Upper lobe of left lung (tissue), 6 donors: ENCODE measurements at regions not wholly inside any gene's neighbourhood (a gene's known extent, or its start where the extent isn't known, plus 50 kb on each side); places are given as distances from the start of the nearest gene placed in this dataset.
"Not testable (repeated sequence)": the region's sequence is repeated elsewhere in the genome, so short reads cannot be mapped to it uniquely, and the experiment has no call there.

Experiments used
- ATAC-seq, 2 donors: fragments of 200-7000 bp; cut with Tn5 transposase; one replicate each; pipeline ENCODE4 v1.9.1; 2022; ENCODE audit warnings: mild to moderate bottlenecking in 2 of 2, moderate library complexity in 2 of 2; ENCODE audit not compliant: low FRiP score in 2 of 2
- DNase-seq, 2 donors: peaks; one replicate each; pipeline ENCODE4 v3.0.0-alpha.2; 2019 to 2020
- H3K27ac ChIP-seq, 4 donors: fragments of 200-600 bp; sonication (generic); one replicate each; pipeline ENCODE4 v1.5.1; 2016 to 2019
- H3K27me3 ChIP-seq, 4 donors: fragments of 200-600 bp; sonication (generic); one replicate each; pipeline ENCODE4 v1.5.1; 2017 to 2019
- H3K36me3 ChIP-seq, 4 donors: fragments of 200-600 bp; sonication (generic); one replicate each; pipeline ENCODE4 v1.5.1; 2016 to 2019
- H3K4me1 ChIP-seq, 4 donors: fragments of 200-600 bp; sonication (generic); one replicate each; pipeline ENCODE4 v1.5.1; 2018 to 2019
- H3K4me3 ChIP-seq, 4 donors: fragments of 200-600 bp; sonication (generic); one replicate each; pipeline ENCODE4 v1.5.1; 2017 to 2019; ENCODE audit warnings: mild to moderate bottlenecking in 2 of 4, moderate library complexity in 1 of 4
- H3K9me3 ChIP-seq, 4 donors: fragments of 200-600 bp; sonication (generic); one replicate each; pipeline ENCODE4 v1.5.1; 2018 to 2019
- EP300 ChIP-seq, 4 donors: sonication (generic); formaldehyde crosslinking; IDR thresholded peaks; one replicate each; pipeline ENCODE4 v1.5.1; 2017; ENCODE audit warnings: antibody characterized with exemption in 4 of 4, control low read depth in 2 of 4
- POLR2A ChIP-seq, 4 donors: fragments of 450-650 bp; IDR thresholded peaks; one replicate each; pipeline ENCODE4 v1.5.1; 2016 to 2017; ENCODE audit warnings: antibody characterized with exemption in 4 of 4, mild to moderate bottlenecking in 2 of 4
- POLR2AphosphoS5 ChIP-seq, 2 donors: sonication (generic); formaldehyde crosslinking; IDR thresholded peaks; one replicate each; pipeline ENCODE4 v1.5.1; 2017; ENCODE audit warnings: antibody characterized with exemption in 2 of 2
- WGBS, 2 donors: methylation state at CpG; one replicate each; pipeline ENCODE4 v1.1.5; 2017 to 2018; 5-methylcytosine and 5-hydroxymethylcytosine counted together
- TF ChIP-seq, protein P1 (sequence below), 6 experiments: fragments of 450-650 bp in 4 of 6; fragments of 200-600 bp in 2 of 6; sonication (generic) in 2 of 6; IDR thresholded peaks; one replicate each; pipeline ENCODE4 v1.5.1; 2016 to 2019; ENCODE audit warnings: antibody characterized with exemption in 6 of 6
- donor health status: DM: no; HTN: no; CAD: no; lungs with moderate emphysema.
- donor health status: DM: no; HTN: yes; CAD: no; lungs with severe emphysema.

DNA sequence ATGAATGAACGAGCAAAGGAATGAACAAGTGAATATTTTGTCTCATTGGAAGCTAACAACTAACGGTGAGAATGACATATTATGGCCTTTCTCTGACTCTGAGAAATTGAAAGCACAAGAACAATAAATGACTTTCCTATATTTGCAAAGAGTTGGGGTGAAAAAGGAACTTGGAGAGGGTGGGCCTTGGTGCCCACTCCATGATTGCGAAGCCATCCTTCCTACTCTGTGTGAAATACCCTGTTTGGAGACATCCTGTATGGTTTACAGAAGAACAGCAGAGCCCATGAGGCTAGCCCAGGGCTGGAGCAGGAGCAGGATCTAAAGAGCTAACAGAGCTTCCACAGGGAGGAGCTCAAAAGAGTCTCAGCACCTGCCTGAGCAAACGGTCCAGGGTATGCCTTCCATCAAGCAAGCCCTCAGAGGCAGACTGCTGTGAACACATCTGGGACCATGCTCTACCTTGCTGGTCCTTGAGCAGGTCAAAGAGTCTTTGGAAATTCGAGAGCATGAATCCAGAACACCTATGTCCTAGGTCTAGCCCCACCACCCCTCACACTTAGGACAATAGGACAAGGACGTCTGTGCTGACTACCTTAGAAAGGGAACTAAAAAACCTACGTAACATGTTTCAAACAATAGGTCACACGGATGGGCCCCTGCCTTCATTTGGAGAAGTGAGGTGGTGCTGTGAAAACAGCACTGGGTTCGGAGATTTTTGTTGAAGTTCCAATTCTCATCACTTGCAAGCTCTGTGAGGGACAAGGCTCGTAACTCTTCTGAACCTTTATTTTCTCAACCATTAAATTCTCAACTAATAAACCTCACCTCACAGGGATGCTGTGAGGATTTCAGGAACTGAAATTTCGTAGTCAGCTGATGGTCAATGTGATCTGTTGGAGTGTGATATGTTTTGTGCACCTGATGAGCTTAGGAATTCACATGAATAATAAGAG lies 377.4 kb downstream of the RRAGC start:
- WGBS, 2 donors: 74 to 75% methylated on average over 10 to 11 of the region's 11 CpGs
- Histone ChIP-seq H3K4me1 (peaks cover 0 to 1% (median under 1%) of the 10 kb centered on the region in 4 donors), H3K27ac (no peak overlapping the region), H3K27me3 (no peaks in the 10 kb centered on the region), H3K9me3 (peaks cover 0 to 3% (median 0%) of the 10 kb centered on the region in 4 donors), H3K36me3 (no peaks in the 10 kb centered on the region), H3K4me3 (no peak overlapping the region)
- no peak for TF ChIP-seq EP300 (IDR thresholded peaks at IDR 0.05)
- ATAC-seq (no peak), DNase-seq (no peak)

DNA sequence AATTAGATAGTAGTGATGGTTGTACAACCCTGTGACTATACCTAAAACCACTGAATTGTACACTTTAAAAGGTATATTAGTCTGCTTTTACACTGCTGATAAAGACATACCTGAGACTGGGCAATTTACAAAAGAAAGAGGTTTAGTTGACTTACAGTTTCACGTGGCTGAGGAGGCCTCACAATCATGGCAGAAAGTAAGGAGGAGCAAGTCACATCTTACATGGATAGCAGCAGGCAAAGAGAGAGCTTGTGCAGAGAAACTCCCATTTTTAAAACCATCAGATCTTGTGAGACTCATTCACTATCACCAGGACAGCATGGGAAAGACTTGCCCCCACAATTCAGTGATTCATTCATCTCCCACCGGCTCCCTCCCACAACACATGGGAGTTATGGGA lies 379.9 kb downstream of the RRAGC start:
- peaks cover 0 to 17% (median 12%) of the 10 kb centered on the region in 4 donors for H3K4me1 ChIP-seq
- not testable (repeated sequence) for H3K9me3 ChIP-seq, H3K27me3 ChIP-seq, H3K36me3 ChIP-seq, ATAC-seq, H3K27ac ChIP-seq, DNase-seq, H3K4me3 ChIP-seq
- 86 to 91% methylated on average over 2 of the region's 2 CpGs for WGBS, 2 donors

DNA sequence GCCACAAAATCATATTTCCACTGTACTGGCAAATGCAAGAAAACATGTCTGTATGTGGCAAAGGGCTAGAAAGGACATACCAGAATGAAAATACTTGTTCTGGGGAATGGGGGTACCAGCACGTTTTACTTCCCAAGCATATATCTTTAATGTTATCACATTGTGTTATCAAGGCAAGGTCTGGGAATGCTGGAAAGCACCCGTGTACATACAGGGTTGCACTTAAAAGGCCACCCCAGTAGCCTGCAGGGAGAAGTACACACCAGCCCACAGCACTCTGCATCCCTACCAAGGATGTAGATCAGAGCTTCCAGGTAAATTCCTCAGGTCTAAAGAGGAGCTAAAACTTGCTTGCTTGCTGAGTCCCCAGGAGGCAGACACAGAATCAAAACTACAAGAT lies 381.8 kb downstream of the RRAGC start:
- no peak for TF ChIP-seq EP300 (IDR thresholded peaks at IDR 0.05)
- TF ChIP-seq POLR2A (IDR thresholded peaks at IDR 0.05): no peak
- no peak for TF ChIP-seq POLR2AphosphoS5 (IDR thresholded peaks at IDR 0.05)
- TF ChIP-seq, protein P1, sequence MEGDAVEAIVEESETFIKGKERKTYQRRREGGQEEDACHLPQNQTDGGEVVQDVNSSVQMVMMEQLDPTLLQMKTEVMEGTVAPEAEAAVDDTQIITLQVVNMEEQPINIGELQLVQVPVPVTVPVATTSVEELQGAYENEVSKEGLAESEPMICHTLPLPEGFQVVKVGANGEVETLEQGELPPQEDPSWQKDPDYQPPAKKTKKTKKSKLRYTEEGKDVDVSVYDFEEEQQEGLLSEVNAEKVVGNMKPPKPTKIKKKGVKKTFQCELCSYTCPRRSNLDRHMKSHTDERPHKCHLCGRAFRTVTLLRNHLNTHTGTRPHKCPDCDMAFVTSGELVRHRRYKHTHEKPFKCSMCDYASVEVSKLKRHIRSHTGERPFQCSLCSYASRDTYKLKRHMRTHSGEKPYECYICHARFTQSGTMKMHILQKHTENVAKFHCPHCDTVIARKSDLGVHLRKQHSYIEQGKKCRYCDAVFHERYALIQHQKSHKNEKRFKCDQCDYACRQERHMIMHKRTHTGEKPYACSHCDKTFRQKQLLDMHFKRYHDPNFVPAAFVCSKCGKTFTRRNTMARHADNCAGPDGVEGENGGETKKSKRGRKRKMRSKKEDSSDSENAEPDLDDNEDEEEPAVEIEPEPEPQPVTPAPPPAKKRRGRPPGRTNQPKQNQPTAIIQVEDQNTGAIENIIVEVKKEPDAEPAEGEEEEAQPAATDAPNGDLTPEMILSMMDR (IDR thresholded peaks at IDR 0.05): no peak
- no peaks in the 10 kb centered on the region for H3K36me3 ChIP-seq
- ATAC-seq (no peak), DNase-seq (no peak)
- H3K27me3 ChIP-seq: peaks cover 0 to 6% (median 0%) of the 10 kb centered on the region in 4 donors
- no peak overlapping the region for H3K4me3 ChIP-seq
- H3K9me3 ChIP-seq: peaks cover 0 to 3% (median 0%) of the 10 kb centered on the region in 4 donors
- H3K27ac ChIP-seq: no peak overlapping the region
- WGBS, 2 donors: 50 to 70% methylated on average over 2 of the region's 2 CpGs
- H3K4me1 ChIP-seq: peaks cover 0 to 17% (median 12%) of the 10 kb centered on the region in 4 donors

DNA sequence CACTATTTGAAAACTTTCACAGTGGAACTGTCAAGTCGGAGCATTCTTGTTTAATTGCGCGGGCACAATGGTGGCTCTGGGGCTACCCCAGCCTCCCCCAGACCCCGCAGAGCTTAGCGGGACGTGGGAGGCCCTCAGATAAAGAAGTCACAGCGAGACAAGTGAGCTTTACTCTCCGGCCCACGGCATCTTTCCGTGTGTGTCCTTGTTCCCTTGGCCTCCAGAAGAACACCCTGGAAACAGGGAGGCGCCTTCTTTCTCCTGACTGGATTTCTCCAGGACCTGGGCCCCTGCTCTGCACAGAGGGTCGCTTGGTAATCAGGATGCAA lies 382.8 kb downstream of the RRAGC start:
- ATAC-seq (no peak), DNase-seq (no peak)
- Histone ChIP-seq H3K36me3 (no peaks in the 10 kb centered on the region), H3K9me3 (peaks cover 0 to 3% (median 0%) of the 10 kb centered on the region in 4 donors), H3K4me3 (peak overlapping the region in 3 of 4 donors; percentile 29 to 48 (median 43)), H3K27me3 (peaks cover 0 to 6% (median 0%) of the 10 kb centered on the region in 4 donors), H3K27ac (peak overlapping the region in 2 of 4 donors; percentile 60 to 70), H3K4me1 (peaks cover 0 to 17% (median 12%) of the 10 kb centered on the region in 4 donors)
- no peak for TF ChIP-seq POLR2AphosphoS5 (IDR thresholded peaks at IDR 0.05)
- TF ChIP-seq POLR2A (IDR thresholded peaks at IDR 0.05): no peak
- no peak for TF ChIP-seq EP300 (IDR thresholded peaks at IDR 0.05)
- TF ChIP-seq, protein P1 (IDR thresholded peaks at IDR 0.05): no peak
- WGBS, 2 donors: 35 to 39% methylated on average over 12 of the region's 12 CpGs

DNA sequence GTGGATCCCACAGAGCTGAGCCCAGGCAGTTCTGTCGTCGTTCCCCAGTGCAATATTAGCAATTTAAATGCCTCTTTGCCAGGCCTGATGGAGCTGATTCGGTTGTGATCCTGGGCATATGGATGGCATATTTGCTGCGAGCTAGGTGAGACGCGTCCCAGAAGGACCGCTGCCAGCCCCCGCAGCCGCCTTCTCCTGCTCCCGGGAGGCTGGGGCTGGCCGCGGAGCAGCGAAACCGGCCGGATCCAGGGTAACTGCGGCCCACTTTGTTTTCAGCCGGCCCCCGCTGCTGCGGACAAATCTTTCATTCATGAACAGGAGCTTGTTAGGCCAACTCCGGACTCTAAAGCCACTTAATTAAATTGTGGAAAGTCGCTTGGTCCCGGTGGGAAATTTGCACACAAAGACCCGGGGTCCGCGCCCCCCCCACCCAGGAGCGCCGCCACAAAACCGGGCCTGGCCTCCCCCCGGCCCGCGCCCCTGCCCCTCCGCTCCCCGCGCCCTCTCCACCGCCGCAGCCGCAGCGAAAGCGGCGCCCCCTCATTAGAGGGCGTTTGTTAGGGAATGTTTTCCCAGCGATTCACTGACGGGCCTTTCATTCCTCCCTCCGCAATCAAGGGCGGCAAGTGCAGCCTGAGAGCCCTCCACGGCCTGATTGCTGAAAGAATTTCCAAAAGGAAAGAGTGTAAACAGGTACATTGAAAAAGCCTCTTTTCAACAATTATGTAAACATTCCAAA lies 383.3 kb downstream of the RRAGC start:
- peaks cover 0 to 6% (median 0%) of the 10 kb centered on the region in 4 donors for H3K27me3 ChIP-seq
- peak overlapping the region in 3 of 4 donors; percentile 29 to 48 (median 43) for H3K4me3 ChIP-seq
- H3K9me3 ChIP-seq: peaks cover 0 to 3% (median 0%) of the 10 kb centered on the region in 4 donors
- peak in 1 of 4 donors; percentile 23 for TF ChIP-seq POLR2A (IDR thresholded peaks at IDR 0.05)
- TF ChIP-seq EP300 (IDR thresholded peaks at IDR 0.05): no peak
- no peak for TF ChIP-seq POLR2AphosphoS5 (IDR thresholded peaks at IDR 0.05)
- DNase-seq: peak in 1 of 2 donors; percentile 83
- H3K36me3 ChIP-seq: no peaks in the 10 kb centered on the region
- WGBS, 2 donors: 7 to 26% methylated on average over 14 to 39 of the region's 46 CpGs
- H3K27ac ChIP-seq: peak overlapping the region; percentile 36 to 70 (median 54)
- H3K4me1 ChIP-seq: peaks cover 0 to 17% (median 12%) of the 10 kb centered on the region in 4 donors
- no peak for ATAC-seq

DNA sequence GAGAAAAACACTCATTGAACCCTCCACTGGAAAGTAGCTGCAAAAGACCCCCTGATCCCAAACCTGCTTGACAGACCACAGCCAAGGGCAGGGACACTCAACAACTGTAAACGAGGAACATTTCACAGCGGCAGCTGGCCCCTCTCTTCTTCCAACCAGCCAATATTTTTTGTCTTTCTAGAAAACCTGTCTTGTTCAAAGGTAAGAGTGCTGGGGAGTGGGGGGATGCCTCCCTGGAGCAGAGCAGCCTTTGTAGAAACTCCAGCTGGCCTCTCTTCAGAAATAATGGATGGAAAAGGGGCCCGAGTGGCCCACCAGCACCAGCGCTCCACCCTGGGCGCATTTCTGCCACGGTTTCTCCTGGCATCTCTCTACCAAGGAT lies 384.0 kb downstream of the RRAGC start:
- peaks cover 0 to 6% (median 0%) of the 10 kb centered on the region in 4 donors for H3K27me3 ChIP-seq
- no peaks in the 10 kb centered on the region for H3K36me3 ChIP-seq
- peaks cover 0 to 17% (median 12%) of the 10 kb centered on the region in 4 donors for H3K4me1 ChIP-seq
- H3K27ac ChIP-seq: peak overlapping the region in 2 of 4 donors; percentile 60 to 70
- no peak for ATAC-seq
- H3K9me3 ChIP-seq: peaks cover 0 to 3% (median 0%) of the 10 kb centered on the region in 4 donors
- no peak for TF ChIP-seq POLR2A (IDR thresholded peaks at IDR 0.05)
- no peak for TF ChIP-seq EP300 (IDR thresholded peaks at IDR 0.05)
- TF ChIP-seq, protein P1 (IDR thresholded peaks at IDR 0.05): no peak
- no peak for TF ChIP-seq POLR2AphosphoS5 (IDR thresholded peaks at IDR 0.05)
- WGBS, 2 donors: 62 to 63% methylated on average over 6 of the region's 6 CpGs
- peak overlapping the region in 2 of 4 donors; percentile 43 to 48 for H3K4me3 ChIP-seq
- no peak for DNase-seq
